IMR-90 (cell line): ENCODE measurements at regions not wholly inside any gene's neighbourhood (a gene's known extent, or its start where the extent isn't known, plus 50 kb on each side); places are given as distances from the start of the nearest gene placed in this dataset.

Experiments used
- ATAC-seq: fragments of 200-7000 bp; cut with Tn5 transposase; 2 replicates; pipeline ENCODE4 v1.9.1; 2020; ENCODE audit warnings: low read depth, mild to moderate bottlenecking, moderate library complexity
- BruUV-seq: library from RNA; stranded (reverse); fragments of 400-500 nt; replicated peaks from 2 replicates; lab custom pipeline; 2021; lab: Mats Ljungman, UMichigan
- CTCF ChIA-PET: fragments of 300-600 bp; formaldehyde crosslinking; extraction: SDS; loops from one replicate; lab custom pipeline; 2021; ENCODE audit warnings: antibody characterized with exemption; lab: Yijun Ruan, JAX
- POLR2A ChIA-PET: fragments of 300-600 bp; sonication (Branson Sonifier 250); formaldehyde crosslinking; loops from one replicate; lab custom pipeline; 2022; ENCODE audit warnings: antibody characterized with exemption; ENCODE audit not compliant: unreplicated experiment; lab: Charles Lee
- DNase-seq: peaks from one replicate; pipeline ENCODE4 v3.0.0; 2013
- H2AFZ ChIP-seq: replicated peaks from 2 replicates; pipeline ENCODE3; 2013; ENCODE audit warnings: low read length, mild to moderate bottlenecking; ENCODE audit not compliant: poor library complexity
- H2AK5ac ChIP-seq: 2 replicates; pipeline ENCODE4 v1.6.1; 2013; ENCODE audit warnings: low read depth, low read length, inconsistent platforms
- H2AK9ac ChIP-seq: replicated peaks from 2 replicates; pipeline ENCODE3; 2013; ENCODE audit warnings: mild to moderate bottlenecking, low read depth, low read length, moderate library complexity; ENCODE audit not compliant: poor library complexity
- H2BK120ac ChIP-seq: 2 replicates; pipeline ENCODE4 v1.6.1; 2013; ENCODE audit warnings: low read depth, low read length, inconsistent platforms
- H2BK15ac ChIP-seq: 3 replicates; pipeline ENCODE4 v1.6.1; 2013; ENCODE audit warnings: low read depth, low read length, inconsistent platforms
- H2BK20ac ChIP-seq: 2 replicates; pipeline ENCODE4 v1.6.1; 2013; ENCODE audit warnings: low read depth, mild to moderate bottlenecking, inconsistent platforms, low read length, moderate library complexity
- H2BK5ac ChIP-seq: 2 replicates; pipeline ENCODE4 v1.6.1; 2013; ENCODE audit warnings: mild to moderate bottlenecking, low read depth, low read length, inconsistent platforms; ENCODE audit not compliant: poor library complexity, severe bottlenecking
- H3K14ac ChIP-seq: replicated peaks from 2 replicates; pipeline ENCODE4 v1.6.1; 2013; ENCODE audit warnings: low read depth, low read length, inconsistent platforms
- H3K18ac ChIP-seq: 2 replicates; pipeline ENCODE4 v1.6.1; 2013; ENCODE audit warnings: low read depth, low read length, control low read depth
- H3K23ac ChIP-seq: 2 replicates; pipeline ENCODE4 v1.6.1; 2013; ENCODE audit warnings: low read depth, low read length, inconsistent platforms
- H3K27ac ChIP-seq: 2 replicates; pipeline ENCODE4 v1.5.1; 2013; ENCODE audit warnings: mild to moderate bottlenecking, control low read depth, low read length; ENCODE audit not compliant: insufficient read depth
- H3K27me3 ChIP-seq: 2 replicates; pipeline ENCODE4 v1.6.1; 2013; ENCODE audit warnings: low read length; ENCODE audit not compliant: control insufficient read depth, insufficient read depth
- H3K36me3 ChIP-seq: 2 replicates; pipeline ENCODE4 v1.6.1; 2013; ENCODE audit warnings: low read length, mixed read lengths; ENCODE audit not compliant: control insufficient read depth, insufficient read depth
- H3K4ac ChIP-seq: 2 replicates; pipeline ENCODE4 v1.6.1; 2013; ENCODE audit warnings: low read depth, low read length, inconsistent platforms
- H3K4me1 ChIP-seq: 2 replicates; pipeline ENCODE4 v1.6.1; 2013; ENCODE audit warnings: low read length, mixed read lengths; ENCODE audit not compliant: control insufficient read depth, insufficient read depth
- H3K4me2 ChIP-seq: 2 replicates; pipeline ENCODE4 v1.6.1; 2013; ENCODE audit warnings: low read depth, mild to moderate bottlenecking, control low read depth, low read length, moderate library complexity
- H3K4me3 ChIP-seq: 2 replicates; pipeline ENCODE4 v1.5.1; 2013; ENCODE audit warnings: low read depth, mild to moderate bottlenecking, control low read depth, low read length, moderate library complexity; ENCODE audit not compliant: insufficient read depth
- H3K56ac ChIP-seq: 2 replicates; pipeline ENCODE4 v1.6.1; 2013; ENCODE audit warnings: low read length, inconsistent platforms; ENCODE audit not compliant: insufficient read depth; ENCODE audit errors: extremely low read depth
- H3K79me1 ChIP-seq, 2 experiments: 2 replicates each; pipeline ENCODE4 v1.6.1; 2013; ENCODE audit warnings: low read length in 2 of 2, inconsistent platforms in 1 of 2, low read depth in 1 of 2
- H3K9ac ChIP-seq: 2 replicates; pipeline ENCODE4 v1.6.1; 2013; ENCODE audit warnings: low read depth, low read length, control low read depth
- H3K9me1 ChIP-seq: 2 replicates; pipeline ENCODE4 v1.6.1; 2013; ENCODE audit warnings: low read length, inconsistent platforms; ENCODE audit not compliant: insufficient read depth
- H3K9me3 ChIP-seq: 2 replicates; pipeline ENCODE4 v1.6.1; 2013; ENCODE audit warnings: low read length; ENCODE audit not compliant: control insufficient read depth, insufficient read depth
- H4K20me1 ChIP-seq: 2 replicates; pipeline ENCODE4 v1.6.1; 2013; ENCODE audit warnings: low read length, inconsistent platforms; ENCODE audit not compliant: insufficient read depth
- H4K5ac ChIP-seq: 2 replicates; pipeline ENCODE4 v1.6.1; 2013; ENCODE audit warnings: mild to moderate bottlenecking, low read depth, low read length, control low read depth
- H4K8ac ChIP-seq, 2 experiments: 2 replicates each; pipeline ENCODE4 v1.6.1; 2013; ENCODE audit warnings: low read depth in 2 of 2, low read length in 2 of 2, control low read depth in 1 of 2, inconsistent platforms in 1 of 2
- H4K91ac ChIP-seq: 2 replicates; pipeline ENCODE4 v1.6.1; 2013; ENCODE audit warnings: low read depth, low read length, inconsistent platforms; ENCODE audit not compliant: insufficient read depth
- BHLHE40 ChIP-seq: fragments of 150-350 bp; IDR thresholded peaks from 2 replicates; pipeline ENCODE4 v1.6.1; 2016; ENCODE audit warnings: mild to moderate bottlenecking, low read depth, low read length
- CEBPB ChIP-seq: IDR thresholded peaks from 2 replicates; pipeline ENCODE4 v1.6.1; 2012; ENCODE audit warnings: low read depth, low read length, improper control_type of control experiment
- CHD1 ChIP-seq: IDR thresholded peaks from 2 replicates; pipeline ENCODE4 v1.6.1; 2012; ENCODE audit warnings: low read depth, low read length, improper control_type of control experiment
- CTCF ChIP-seq: conservative IDR thresholded peaks from 2 replicates; pipeline ENCODE4 v1.5.1; 2012; ENCODE audit warnings: mild to moderate bottlenecking, low read depth, low read length, improper control_type of control experiment
- FOS ChIP-seq: fragments of 150-350 bp; IDR thresholded peaks from 2 replicates; pipeline ENCODE4 v1.6.1; 2016; ENCODE audit warnings: low read depth, low read length
- MAFK ChIP-seq: IDR thresholded peaks from 2 replicates; pipeline ENCODE4 v1.6.1; 2012; ENCODE audit warnings: low read depth, low read length, improper control_type of control experiment
- MAZ ChIP-seq: IDR thresholded peaks from 2 replicates; pipeline ENCODE4 v1.6.1; 2012; ENCODE audit warnings: low read depth, mild to moderate bottlenecking, low read length, improper control_type of control experiment, moderate library complexity, borderline replicate concordance
- MXI1 ChIP-seq: IDR thresholded peaks from 2 replicates; pipeline ENCODE4 v1.6.1; 2012; ENCODE audit warnings: low read depth, mild to moderate bottlenecking, low read length, moderate library complexity, borderline replicate concordance
- NFE2L2 ChIP-seq: fragments of 150-350 bp; IDR thresholded peaks from 2 replicates; pipeline ENCODE4 v1.6.1; 2016; ENCODE audit warnings: low read depth, mild to moderate bottlenecking, low read length
- POLR2A ChIP-seq: IDR thresholded peaks from 2 replicates; pipeline ENCODE4 v1.6.1; 2012; ENCODE audit warnings: mild to moderate bottlenecking, low read depth, low read length
- RAD21 ChIP-seq: IDR thresholded peaks from 2 replicates; pipeline ENCODE4 v1.6.1; 2012; ENCODE audit warnings: low read length, improper control_type of control experiment
- RCOR1 ChIP-seq: IDR thresholded peaks from 2 replicates; pipeline ENCODE4 v1.6.1; 2012; ENCODE audit warnings: mild to moderate bottlenecking, low read length, improper control_type of control experiment; ENCODE audit not compliant: insufficient replicate concordance
- SMC3 ChIP-seq: fragments of 150-350 bp; IDR thresholded peaks from 2 replicates; pipeline ENCODE4 v1.6.1; 2016; ENCODE audit warnings: low read depth, mild to moderate bottlenecking, antibody characterized with exemption, low read length, moderate library complexity
- WGBS, 2 experiments: methylation state at CpG; one replicate each; pipeline versions ENCODE4 v1.1.5 to v1.1.7; 2013; ENCODE audit warnings: missing lambda C conversion rate in 2 of 2; ENCODE audit not compliant: insufficient read length in 1 of 2; ENCODE audit errors: extremely low coverage in 2 of 2; 5-methylcytosine and 5-hydroxymethylcytosine counted together
- dilution Hi-C: fragments of 300-500 bp; cut with HindIII; formaldehyde crosslinking; loops from one replicate; pipeline ENCODE4 v1.14.3; 2018; ENCODE audit warnings: low sequenced_read_pairs; ENCODE audit not compliant: unreplicated experiment
- in situ Hi-C: fragments of 300-500 bp; cut with MboI; formaldehyde crosslinking; loops from 3 replicates; pipeline ENCODE4 v1.14.3; 2019; ENCODE audit warnings: low sequenced_read_pairs, inconsistent platforms, mixed read lengths
- intact Hi-C: fragments of 100-400 bp; cut with micrococcal nuclease; formaldehyde crosslinking; loops from 2 replicates; pipeline ENCODE4 v1.10.0; 2022
- TF ChIP-seq, protein P1 (sequence below): fragments of 150-350 bp; IDR thresholded peaks from 2 replicates; pipeline ENCODE4 v1.6.1; 2016; ENCODE audit warnings: low read depth, mild to moderate bottlenecking, low read length, moderate library complexity, borderline replicate concordance

DNA sequence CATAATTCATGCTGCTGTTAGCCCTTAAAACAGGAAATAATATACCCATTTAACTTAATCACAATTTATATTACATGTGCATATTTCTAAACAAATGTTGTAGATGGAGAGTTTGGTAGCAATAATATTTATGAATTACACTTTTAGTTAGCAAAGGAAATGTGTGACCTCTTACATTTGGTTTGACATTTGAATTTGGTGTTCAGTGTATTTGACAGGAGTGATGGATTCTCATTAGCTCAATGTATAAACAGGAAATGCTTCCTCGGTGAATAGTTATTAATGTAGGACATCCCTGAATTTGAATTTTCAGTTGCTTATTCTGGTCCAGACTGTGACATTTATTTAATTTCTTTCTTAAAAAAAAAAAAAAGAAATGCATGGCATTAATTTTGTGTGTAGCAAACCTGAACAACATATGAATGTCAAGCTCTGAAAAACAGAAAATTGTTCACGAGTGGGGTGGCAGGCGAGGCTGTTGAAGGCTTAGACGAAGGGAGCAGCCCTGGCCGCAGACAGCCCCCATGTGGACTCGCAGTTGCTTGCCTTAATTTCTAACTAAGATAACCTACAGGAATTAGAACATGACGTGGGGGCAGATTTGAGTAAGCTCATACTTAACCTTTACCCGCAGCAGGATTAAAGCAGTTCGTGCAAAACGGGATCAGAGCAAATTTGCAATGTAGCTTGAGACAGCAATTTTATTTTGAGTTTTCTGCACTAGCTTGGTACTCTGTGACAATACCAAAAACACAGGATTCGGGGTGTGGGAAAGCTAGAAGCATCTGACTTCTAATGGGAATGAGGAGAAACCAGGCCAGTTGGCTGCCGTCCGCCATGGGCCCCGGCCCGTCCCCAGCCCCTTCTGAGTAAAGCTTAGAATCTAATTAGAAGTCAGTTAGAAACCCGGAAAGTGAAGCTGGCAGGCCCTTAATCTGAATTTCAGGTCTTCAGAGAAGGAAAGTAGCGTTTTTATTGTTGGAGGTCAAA is 134.3 kb downstream of the MACROH2A1 start:
- ChIA-PET POLR2A (interaction anchor here (0.7 to 0.8 kb wide), 2 partner anchors 10 to 97 kb away, joined by 3 to 6 read pairs; no protein-coding TSS in a partner anchor), CTCF (interaction anchor here (0.6 to 2.2 kb wide), 10 partner anchors 18 to 794 kb away, joined by 3 to 9 read pairs (median 4); no protein-coding TSS in a partner anchor)
- Histone ChIP-seq H3K27me3 (no peaks in the 10 kb centered on the region), H3K18ac (peak overlapping the region; percentile 89), H3K4me1 (peaks cover 31% of the 10 kb centered on the region), H4K20me1 (no peaks in the 10 kb centered on the region), H2BK5ac (peak overlapping the region; percentile 85), H3K56ac (peak overlapping the region; percentile 89), H3K23ac (peak overlapping the region; percentile 57), H2BK15ac (peak overlapping the region; percentile 98; the same call in 2 of the 3 replicates), H3K36me3 (no peaks in the 10 kb centered on the region), H3K4me2 (peak overlapping the region; percentile 36; the same call in 1 of the 2 replicates), H3K9ac (peak overlapping the region; percentile 19), H3K4ac (peak overlapping the region; percentile 94), H2BK20ac (peak overlapping the region; percentile 98), H2AK5ac (peak overlapping the region; percentile 98), H2AK9ac (peak overlapping the region; percentile 84), H4K5ac (peak overlapping the region; percentile 93), H4K8ac (peak overlapping the region; percentile 92 to 97), H4K91ac (peak overlapping the region; percentile 94), H3K9me3 (no peaks in the 10 kb centered on the region), H3K27ac (peak overlapping the region; percentile 82), H2BK120ac (peak overlapping the region; percentile 99), H3K79me1 (peaks cover 0 to 18% of the 10 kb centered on the region in 2 experiments; a peak in 2 of 4 replicates), H3K9me1 (peaks cover 7% of the 10 kb centered on the region), H3K14ac (peak overlapping the region; percentile 92), H2AFZ (peak overlapping the region; percentile 45), H3K4me3 (no peak overlapping the region)
- TF ChIP-seq POLR2A (no peak), FOS (no peak), CEBPB (no peak), SMC3 (peak; percentile 41), RCOR1 (no peak), MAZ (no peak), MAFK (peak; percentile 8; the same call in 1 of the 2 replicates), CTCF (peak; percentile 43), RAD21 (peak; percentile 47), MXI1 (no peak), NFE2L2 (peak; percentile 30; the same call in 1 of the 2 replicates), BHLHE40 (peak; percentile 43; the same call in 1 of the 2 replicates), CHD1 (no peak)
- TF ChIP-seq, protein P1, sequence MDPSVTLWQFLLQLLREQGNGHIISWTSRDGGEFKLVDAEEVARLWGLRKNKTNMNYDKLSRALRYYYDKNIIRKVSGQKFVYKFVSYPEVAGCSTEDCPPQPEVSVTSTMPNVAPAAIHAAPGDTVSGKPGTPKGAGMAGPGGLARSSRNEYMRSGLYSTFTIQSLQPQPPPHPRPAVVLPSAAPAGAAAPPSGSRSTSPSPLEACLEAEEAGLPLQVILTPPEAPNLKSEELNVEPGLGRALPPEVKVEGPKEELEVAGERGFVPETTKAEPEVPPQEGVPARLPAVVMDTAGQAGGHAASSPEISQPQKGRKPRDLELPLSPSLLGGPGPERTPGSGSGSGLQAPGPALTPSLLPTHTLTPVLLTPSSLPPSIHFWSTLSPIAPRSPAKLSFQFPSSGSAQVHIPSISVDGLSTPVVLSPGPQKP, result no peak
- in situ Hi-C loops (no loop called here), dilution Hi-C loops (no loop called here), intact Hi-C loops (loop anchor here (2.0 to 5.0 kb wide), 5 partner anchors 44 to 527 kb away; partner anchors contain the start of genes CAMLG and PITX1)
- 57% methylated on average over 5 of the region's 17 CpGs; no CpG with 5 or more reads in 1 of the 2 experiments for WGBS, 2 experiments
- peak; percentile 76 for DNase-seq
- ATAC-seq, result peak; percentile 64
- no TSS peak for BruUV-seq
